Esophagus squamous epithelium (tissue), 4 donors: ENCODE measurements at regions not wholly inside any gene's neighbourhood (a gene's known extent, or its start where the extent isn't known, plus 50 kb on each side); places are given as distances from the start of the nearest gene placed in this dataset.

Source experiments
- CTCF ChIP-seq, 6 experiments: fragments of 450-650 bp in 4 of 6; fragments of 200-600 bp in 2 of 6; sonication (generic) in 2 of 6; IDR thresholded peaks; one replicate each; pipeline ENCODE4 v1.5.1; 2016 to 2019; ENCODE audit warnings: antibody characterized with exemption in 6 of 6, mild to moderate bottlenecking in 4 of 6, moderate library complexity in 4 of 6
- POLR2A ChIP-seq, 4 donors: fragments of 450-650 bp; IDR thresholded peaks; one replicate each; pipeline ENCODE4 v1.6.1; 2017; ENCODE audit warnings: antibody characterized with exemption in 4 of 4, mild to moderate bottlenecking in 4 of 4, moderate library complexity in 3 of 4

- TF ChIP-seq CTCF (IDR thresholded peaks at IDR 0.05): no peak
- TF ChIP-seq POLR2A (IDR thresholded peaks at IDR 0.05): no peak
Observed at GRCh38 chr4:32145987-32146386, 1425.8 kb downstream of the PCDH7 start.
